Keratinocyte (primary cell): ENCODE measurements at regions not wholly inside any gene's neighbourhood (a gene's known extent, or its start where the extent isn't known, plus 50 kb on each side); places are given as distances from the start of the nearest gene placed in this dataset.

ENCODE experiments used
- DNase-seq: peaks from one replicate; pipeline ENCODE4 v3.0.0-alpha.2; 2011; ENCODE audit warnings: low read depth, missing footprints, low spot score
- FAIRE-seq: peaks from 2 replicates; lab custom pipeline; 2011; peaks lifted over from hg19 to GRCh38; lab: Jason Lieb, UNC
- H2AFZ ChIP-seq: 2 replicates; pipeline ENCODE4 v1.6.0; 2012; ENCODE audit warnings: low read length, control low read depth, inconsistent platforms; ENCODE audit not compliant: control insufficient read depth
- H3K27ac ChIP-seq: 2 replicates; pipeline ENCODE4 v1.5.1; 2011; ENCODE audit warnings: low read length; ENCODE audit not compliant: control insufficient read depth, insufficient read depth
- H3K27me3 ChIP-seq: 3 replicates; pipeline ENCODE4 v1.6.0; 2011; ENCODE audit warnings: low read length; ENCODE audit not compliant: control insufficient read depth, insufficient read depth; ENCODE audit errors: extremely low read depth
- H3K36me3 ChIP-seq, 2 experiments: 2 replicates in 1 of 2; 3 replicates in 1 of 2; pipeline ENCODE4 v1.5.1; 2011; ENCODE audit warnings: low read length in 2 of 2, mild to moderate bottlenecking in 1 of 2; ENCODE audit not compliant: control insufficient read depth in 2 of 2, insufficient read depth in 2 of 2; ENCODE audit errors: extremely low read depth in 1 of 2
- H3K4me1 ChIP-seq: 3 replicates; pipeline ENCODE4 v1.5.1; 2011; ENCODE audit warnings: low read length; ENCODE audit not compliant: control insufficient read depth, insufficient read depth; ENCODE audit errors: extremely low read depth
- H3K4me2 ChIP-seq: 3 replicates; pipeline ENCODE4 v1.6.0; 2011; ENCODE audit warnings: low read depth, low read length; ENCODE audit not compliant: control insufficient read depth, insufficient read depth; ENCODE audit errors: extremely low read depth
- H3K4me3 ChIP-seq, 3 experiments: fragments of 200-600 bp in 1 of 3; sonication (generic) in 1 of 3; 2 replicates in 2 of 3; 3 replicates in 1 of 3; pipeline ENCODE4 v1.5.1; 2011 to 2016; ENCODE audit warnings: low read length in 3 of 3, mild to moderate bottlenecking in 3 of 3, control low read depth in 2 of 3, inconsistent platforms in 1 of 3, low read depth in 1 of 3, mixed read lengths in 1 of 3, mixed run types in 1 of 3, moderate library complexity in 1 of 3; ENCODE audit not compliant: control insufficient read depth in 2 of 3, insufficient read depth in 2 of 3; ENCODE audit errors: extremely low read depth in 1 of 3
- H3K79me2 ChIP-seq: 2 replicates; pipeline ENCODE4 v1.6.0; 2012; ENCODE audit warnings: low read length; ENCODE audit not compliant: control insufficient read depth, insufficient read depth
- H3K9ac ChIP-seq: 3 replicates; pipeline ENCODE4 v1.6.0; 2011; ENCODE audit warnings: low read length; ENCODE audit not compliant: control insufficient read depth, insufficient read depth; ENCODE audit errors: extremely low read depth
- H3K9me1 ChIP-seq: 3 replicates; pipeline ENCODE4 v1.6.0; 2011; ENCODE audit warnings: low read length; ENCODE audit not compliant: control insufficient read depth, insufficient read depth; ENCODE audit errors: extremely low read depth
- H3K9me3 ChIP-seq: 2 replicates; pipeline ENCODE4 v1.5.1; 2012; ENCODE audit warnings: low read depth, low read length; ENCODE audit not compliant: control insufficient read depth
- H4K20me1 ChIP-seq: 3 replicates; pipeline ENCODE4 v1.6.0; 2011; ENCODE audit warnings: low read length; ENCODE audit not compliant: control insufficient read depth, insufficient read depth; ENCODE audit errors: extremely low read depth
- EZH2 ChIP-seq: IDR thresholded peaks from one replicate; pipeline ENCODE4 v1.6.1; 2012; ENCODE audit warnings: inconsistent platforms, mild to moderate bottlenecking, low read length, moderate library complexity
- dilution Hi-C: fragments of 300-500 bp; cut with MboI; formaldehyde crosslinking; loops from one replicate; pipeline ENCODE4 v1.7.0; 2020; ENCODE audit warnings: low sequenced_read_pairs; ENCODE audit not compliant: extremely low pct_ligation_motif_present
- TF ChIP-seq, protein P1 (sequence below), 3 experiments: IDR thresholded peaks in 1 of 3; conservative IDR thresholded peaks in 1 of 3; optimal IDR thresholded peaks in 1 of 3; 2 replicates in 2 of 3; 3 replicates in 1 of 3; pipeline versions ENCODE3 to v1.5.1; 2011; ENCODE audit warnings: low read length in 3 of 3, mild to moderate bottlenecking in 3 of 3, moderate library complexity in 2 of 3, control low read depth in 1 of 3, inconsistent platforms in 1 of 3; ENCODE audit not compliant: insufficient read depth in 2 of 3; ENCODE audit errors: extremely low read depth in 1 of 3

- no peak for FAIRE-seq
- no peak for DNase-seq
- TF ChIP-seq EZH2: no peak
- TF ChIP-seq, protein P1, sequence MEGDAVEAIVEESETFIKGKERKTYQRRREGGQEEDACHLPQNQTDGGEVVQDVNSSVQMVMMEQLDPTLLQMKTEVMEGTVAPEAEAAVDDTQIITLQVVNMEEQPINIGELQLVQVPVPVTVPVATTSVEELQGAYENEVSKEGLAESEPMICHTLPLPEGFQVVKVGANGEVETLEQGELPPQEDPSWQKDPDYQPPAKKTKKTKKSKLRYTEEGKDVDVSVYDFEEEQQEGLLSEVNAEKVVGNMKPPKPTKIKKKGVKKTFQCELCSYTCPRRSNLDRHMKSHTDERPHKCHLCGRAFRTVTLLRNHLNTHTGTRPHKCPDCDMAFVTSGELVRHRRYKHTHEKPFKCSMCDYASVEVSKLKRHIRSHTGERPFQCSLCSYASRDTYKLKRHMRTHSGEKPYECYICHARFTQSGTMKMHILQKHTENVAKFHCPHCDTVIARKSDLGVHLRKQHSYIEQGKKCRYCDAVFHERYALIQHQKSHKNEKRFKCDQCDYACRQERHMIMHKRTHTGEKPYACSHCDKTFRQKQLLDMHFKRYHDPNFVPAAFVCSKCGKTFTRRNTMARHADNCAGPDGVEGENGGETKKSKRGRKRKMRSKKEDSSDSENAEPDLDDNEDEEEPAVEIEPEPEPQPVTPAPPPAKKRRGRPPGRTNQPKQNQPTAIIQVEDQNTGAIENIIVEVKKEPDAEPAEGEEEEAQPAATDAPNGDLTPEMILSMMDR (optimal IDR thresholded peaks at IDR 0.05 in 1 of 3, IDR thresholded peaks at IDR 0.05 in 1 of 3, conservative IDR thresholded peaks at IDR 0.05 in 1 of 3; ENCODE audit: extremely low read depth in 1 of 3, insufficient read depth in 2 of 3, low read length in 3 of 3): no peak
- no peaks in the 10 kb centered on the region for H3K79me2 ChIP-seq
- H3K36me3 ChIP-seq: no peaks in the 10 kb centered on the region
- H2AFZ ChIP-seq: no peak overlapping the region
- peaks cover 11% of the 10 kb centered on the region for H3K4me1 ChIP-seq
- H3K9ac ChIP-seq: no peak overlapping the region
- H3K9me1 ChIP-seq: no peaks in the 10 kb centered on the region
- no peaks in the 10 kb centered on the region for H4K20me1 ChIP-seq
- H3K4me3 ChIP-seq: no peak overlapping the region
- no peaks in the 10 kb centered on the region for H3K9me3 ChIP-seq
- H3K4me2 ChIP-seq: no peak overlapping the region
- dilution Hi-C loops: no loop called here
- no peak overlapping the region for H3K27ac ChIP-seq
- no peaks in the 10 kb centered on the region for H3K27me3 ChIP-seq
Observed at GRCh38 chr20:22925613-22925983, 109.5 kb upstream of the SSTR4 start.

- no peaks in the 10 kb centered on the region for H3K27me3 ChIP-seq
- TF ChIP-seq EZH2: no peak
- TF ChIP-seq, protein P1 (optimal IDR thresholded peaks at IDR 0.05 in 1 of 3, IDR thresholded peaks at IDR 0.05 in 1 of 3, conservative IDR thresholded peaks at IDR 0.05 in 1 of 3; ENCODE audit: extremely low read depth in 1 of 3, insufficient read depth in 2 of 3, low read length in 3 of 3): no peak
- H3K4me1 ChIP-seq: no peaks in the 10 kb centered on the region
- no peak overlapping the region for H3K9ac ChIP-seq
- H3K27ac ChIP-seq: no peak overlapping the region
- no peak overlapping the region for H2AFZ ChIP-seq
- FAIRE-seq (no peak), DNase-seq (no peak)
- H3K79me2 ChIP-seq: no peaks in the 10 kb centered on the region
- H4K20me1 ChIP-seq: no peaks in the 10 kb centered on the region
- no peaks in the 10 kb centered on the region for H3K9me3 ChIP-seq
- H3K4me3 ChIP-seq: no peak overlapping the region
- H3K4me2 ChIP-seq: no peak overlapping the region
- no peaks in the 10 kb centered on the region for H3K36me3 ChIP-seq
- dilution Hi-C loops: no loop called here
- no peaks in the 10 kb centered on the region for H3K9me1 ChIP-seq
Observed at GRCh38 chr20:22927537-22927936, 107.6 kb upstream of the SSTR4 start.
